Femur (tissue), 1 donor: ENCODE measurements at regions not wholly inside any gene's neighbourhood (a gene's known extent, or its start where the extent isn't known, plus 50 kb on each side); places are given as distances from the start of the nearest gene placed in this dataset.

Source experiments
- DNase-seq: peaks from one replicate; pipeline ENCODE4 v3.0.0-alpha.2; 2017

DNA sequence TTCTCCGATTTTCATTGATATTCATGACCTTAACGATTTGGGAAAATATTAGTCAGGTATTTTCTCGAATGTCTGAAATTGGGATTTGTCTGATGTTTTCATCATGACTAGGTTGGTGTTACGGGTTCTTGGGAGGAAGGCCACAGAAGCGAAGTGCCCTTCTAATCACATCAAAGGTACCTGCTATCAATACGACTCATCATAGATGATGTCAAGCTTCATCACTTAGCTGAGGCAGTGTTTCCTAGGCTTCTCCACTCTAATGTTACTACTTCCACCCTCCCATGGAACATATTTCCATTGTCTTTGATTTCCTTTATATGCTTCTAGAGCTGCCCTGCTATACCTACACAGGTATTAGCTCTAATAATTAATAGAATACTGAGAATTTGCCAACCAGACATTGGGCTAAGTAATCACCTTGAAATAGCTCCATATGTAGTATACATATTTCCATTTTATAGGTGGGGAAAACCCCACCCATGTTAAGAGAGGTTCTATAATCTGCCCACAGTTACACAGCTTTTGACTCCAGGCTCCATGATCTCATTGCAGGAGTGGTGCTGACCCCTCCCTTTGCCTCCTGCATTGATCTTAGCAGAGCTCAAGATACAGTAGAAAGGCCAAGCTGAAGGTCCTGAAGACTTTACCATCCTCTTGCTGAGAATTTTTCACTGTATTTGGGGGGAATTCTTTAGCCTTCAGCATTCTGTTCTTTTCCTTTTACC is 238.6 kb upstream of the ADAMTSL1 start:
- no peak for DNase-seq

DNA sequence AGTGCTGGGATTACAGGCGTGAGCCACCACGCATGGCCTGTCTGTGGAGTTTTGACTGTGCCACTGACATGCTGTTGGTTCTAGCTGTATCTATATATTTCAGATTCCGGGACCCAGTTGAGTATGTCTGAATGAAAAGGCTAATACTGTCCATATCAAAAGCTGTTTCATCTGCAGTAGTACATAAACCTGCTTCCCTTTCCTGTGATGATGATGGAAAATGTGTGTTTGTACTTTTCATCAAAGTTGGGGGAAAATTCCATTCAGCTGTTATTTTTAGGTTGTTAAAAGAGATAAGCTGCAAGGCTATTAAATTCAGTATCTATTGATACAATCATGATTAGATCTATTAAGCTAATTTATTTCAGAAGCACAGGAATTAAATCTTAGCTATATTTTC is 237.6 kb upstream of the ADAMTSL1 start:
- no peak for DNase-seq

DNA sequence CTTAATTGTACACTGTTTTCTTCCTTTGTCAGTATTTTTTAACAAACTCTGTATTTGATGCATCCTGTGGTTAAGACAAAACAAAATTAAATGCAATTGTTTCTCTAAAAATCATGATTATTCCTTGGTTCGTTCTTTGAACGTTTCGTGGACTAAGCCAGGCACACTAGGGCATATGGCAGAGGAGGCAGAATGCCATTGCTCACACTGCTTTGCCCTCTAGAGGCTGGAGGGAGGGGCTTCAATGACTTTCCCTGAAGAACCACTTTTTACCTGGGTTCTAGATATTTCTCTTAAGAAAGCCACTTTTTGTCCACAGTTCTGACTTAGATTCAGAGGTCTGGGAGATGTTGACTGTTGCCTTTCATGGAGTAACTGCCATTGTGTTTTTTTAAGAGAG is 236.2 kb upstream of the ADAMTSL1 start:
- no peak for DNase-seq

DNA sequence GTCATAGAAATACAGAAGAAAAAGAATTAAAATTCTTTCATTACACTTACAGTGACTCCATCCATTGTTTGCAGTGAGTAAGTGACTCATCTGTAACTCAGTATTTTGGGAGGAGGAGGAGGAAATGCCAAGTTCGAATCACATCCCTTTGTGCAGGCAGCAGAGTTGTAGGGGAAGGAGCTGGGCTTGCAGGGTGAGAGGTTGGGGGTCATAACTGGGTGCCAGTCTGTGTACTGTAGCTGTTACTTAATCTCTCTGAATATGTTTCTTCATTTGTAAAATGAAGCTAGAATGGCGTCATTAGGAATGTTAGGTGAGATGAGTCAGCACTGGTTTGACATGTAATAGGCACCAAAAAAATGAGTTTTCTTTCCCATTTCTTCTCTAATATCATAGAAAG is 235.7 kb upstream of the ADAMTSL1 start:
- DNase-seq = no peak

DNA sequence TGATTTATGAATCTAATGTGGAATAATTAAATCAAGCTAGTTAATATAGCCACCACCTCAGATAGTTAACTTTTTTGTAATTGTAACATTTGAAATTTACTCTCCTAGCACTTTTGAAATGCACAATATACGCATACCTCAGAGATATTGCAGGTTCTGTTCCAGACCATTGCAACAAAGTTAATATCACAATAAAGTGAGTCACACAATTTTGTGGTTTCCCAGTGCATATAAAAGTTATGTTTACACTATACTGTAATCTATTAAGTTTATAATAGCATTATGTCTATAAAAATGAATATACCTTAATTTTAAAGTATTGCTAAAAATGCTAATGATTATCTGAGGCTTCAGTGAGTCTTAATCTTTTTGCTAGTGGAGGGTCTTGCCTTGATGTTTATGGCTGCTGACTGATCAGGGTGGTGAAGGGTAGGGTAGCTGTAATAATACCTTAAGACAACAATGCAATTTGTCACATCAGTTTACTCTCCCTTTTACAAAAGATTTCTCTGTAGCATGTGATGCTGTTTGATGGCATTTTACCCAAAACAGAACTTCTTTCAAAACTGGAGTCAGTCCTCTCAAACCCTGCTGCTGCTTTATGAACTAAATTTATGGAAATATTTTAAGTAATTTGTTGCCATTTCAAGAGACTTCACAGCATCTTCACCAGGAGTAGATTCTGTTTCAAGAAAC is 235.1 kb upstream of the ADAMTSL1 start:
- no peak for DNase-seq

DNA sequence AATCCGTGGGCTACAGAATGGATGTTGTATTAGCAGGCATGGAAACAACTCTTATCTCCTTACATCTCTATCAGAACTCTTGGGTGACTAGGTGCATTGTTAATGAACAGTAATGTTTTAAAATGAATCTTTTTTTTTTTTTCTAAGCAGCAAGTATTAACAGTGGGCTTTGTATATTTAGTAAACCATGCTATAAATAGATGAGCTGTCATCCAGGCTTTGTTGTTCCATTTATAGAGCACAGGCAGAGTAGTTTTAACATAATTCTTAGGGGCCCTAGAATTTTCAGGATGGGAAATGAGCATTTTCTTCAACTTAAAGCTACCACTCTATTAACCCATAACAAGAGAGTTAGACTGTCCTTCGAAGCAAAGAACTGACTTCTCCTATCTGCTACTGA is 233.7 kb upstream of the ADAMTSL1 start:
- no peak for DNase-seq

DNA sequence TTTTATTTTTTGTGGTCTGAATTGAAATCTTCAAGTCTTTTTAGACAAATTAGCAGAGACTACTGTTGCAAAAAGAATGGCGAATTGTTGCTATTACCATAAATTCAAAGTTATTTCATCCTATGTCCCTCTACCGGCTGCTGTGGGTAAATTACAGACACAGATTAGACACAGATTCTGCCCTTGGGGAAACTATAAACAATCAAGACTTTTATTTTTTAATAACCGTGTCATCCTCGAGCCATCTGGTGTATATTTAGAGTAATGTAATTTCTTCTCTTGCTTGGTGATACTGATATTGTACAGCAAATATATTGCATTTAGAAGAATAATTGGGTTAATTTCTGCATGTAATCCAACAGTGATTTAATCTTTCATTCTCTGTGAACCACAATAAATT is 228.0 kb upstream of the ADAMTSL1 start:
- DNase-seq = no peak

DNA sequence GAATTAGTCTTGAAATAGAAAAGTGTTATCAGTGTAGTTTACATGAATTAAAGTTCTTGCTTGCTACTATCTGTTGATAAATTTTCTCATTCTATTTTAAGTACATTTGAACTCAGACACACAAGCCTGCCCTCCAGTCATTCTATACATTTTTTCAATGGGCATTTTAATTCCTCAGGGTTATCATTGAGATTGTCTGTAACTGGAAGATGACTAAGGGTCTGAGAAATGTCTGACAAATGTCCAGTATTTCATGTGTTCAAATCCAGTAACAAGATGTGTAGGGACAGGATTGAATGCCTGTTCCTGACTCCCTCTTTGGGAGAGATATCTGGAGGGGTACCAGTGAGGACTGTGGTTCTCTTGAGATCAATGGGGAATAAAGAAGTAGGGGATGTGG is 223.9 kb upstream of the ADAMTSL1 start:
- DNase-seq = no peak

DNA sequence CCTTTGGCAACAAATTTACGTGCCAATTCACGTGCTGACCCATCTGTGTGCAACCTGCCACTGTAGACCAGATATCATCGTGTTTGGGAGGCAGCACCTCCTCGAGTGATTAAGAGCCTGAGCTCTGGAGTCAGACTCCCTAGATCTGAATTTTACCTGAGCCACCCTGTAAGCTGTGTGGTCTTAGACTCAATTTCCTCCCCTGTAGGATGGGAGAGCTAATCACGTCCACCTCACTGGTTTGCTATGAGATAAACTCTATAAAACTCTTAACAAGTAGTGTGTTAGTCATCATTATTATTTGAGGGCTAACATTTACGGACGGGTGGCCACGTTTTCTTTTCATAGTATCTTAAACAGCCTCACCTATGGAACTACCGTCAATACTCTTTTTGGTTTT is 220.0 kb upstream of the ADAMTSL1 start:
- no peak for DNase-seq

DNA sequence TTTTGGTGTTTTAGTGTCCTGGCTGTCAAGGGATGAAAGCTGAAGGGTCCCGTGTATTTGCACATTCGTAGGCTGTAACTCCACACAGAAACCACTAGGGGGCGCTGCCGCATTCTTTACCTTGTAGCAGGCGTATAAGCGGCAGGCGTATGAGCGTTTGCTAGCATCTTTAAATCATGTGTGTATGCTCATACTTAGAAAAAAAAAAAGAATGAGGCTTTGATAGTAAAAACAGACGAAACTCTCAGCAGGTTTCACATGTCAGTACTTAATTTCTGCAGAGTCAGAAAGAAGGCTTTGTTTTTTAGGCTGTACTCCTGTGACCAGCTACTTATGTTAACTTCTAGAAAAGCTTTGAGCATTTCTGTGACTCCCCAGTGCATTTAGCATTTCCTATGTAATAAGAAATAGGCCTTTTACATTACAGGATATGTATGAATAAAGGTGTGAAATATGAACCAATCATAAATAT is 218.8 kb upstream of the ADAMTSL1 start:
- peak; percentile 92 for DNase-seq

DNA sequence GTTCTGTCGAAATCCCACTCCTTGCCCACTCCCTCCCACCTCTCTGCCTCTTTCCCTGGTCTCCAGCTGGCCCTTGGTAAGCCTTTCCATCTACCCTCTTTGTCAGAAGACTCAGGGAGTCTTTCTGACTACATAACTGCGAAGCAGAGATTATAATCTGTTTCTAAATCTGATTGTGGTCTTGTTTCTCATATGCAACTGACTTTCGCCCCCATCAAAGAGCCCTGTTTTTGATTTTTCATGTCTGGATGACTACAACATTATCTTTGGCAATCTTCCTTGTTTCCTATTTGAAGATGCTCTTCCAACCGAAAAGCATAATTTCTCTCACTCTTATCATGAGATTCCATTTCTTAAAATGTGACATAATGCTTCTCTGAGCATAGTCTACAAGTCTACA is 218.2 kb upstream of the ADAMTSL1 start:
- no peak for DNase-seq

DNA sequence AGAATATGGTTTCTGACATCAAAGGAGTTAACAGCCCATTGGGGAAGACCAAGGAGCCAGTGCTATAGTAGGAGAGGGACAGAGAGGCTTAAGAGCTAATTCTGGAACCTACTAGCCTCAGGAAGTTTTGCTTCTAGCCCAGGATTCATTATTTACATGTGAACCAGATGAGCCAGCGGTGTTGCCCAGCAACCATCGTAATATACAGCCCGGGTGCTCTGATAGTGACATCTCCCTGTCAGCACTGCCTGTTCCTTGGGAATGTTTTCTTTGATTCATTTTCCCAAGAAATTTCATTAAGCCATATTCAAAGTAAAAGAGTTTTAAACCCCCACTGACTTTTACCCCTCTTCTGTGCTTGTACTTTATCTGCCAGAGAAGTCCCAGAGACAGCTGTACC is 217.4 kb upstream of the ADAMTSL1 start:
- no peak for DNase-seq

DNA sequence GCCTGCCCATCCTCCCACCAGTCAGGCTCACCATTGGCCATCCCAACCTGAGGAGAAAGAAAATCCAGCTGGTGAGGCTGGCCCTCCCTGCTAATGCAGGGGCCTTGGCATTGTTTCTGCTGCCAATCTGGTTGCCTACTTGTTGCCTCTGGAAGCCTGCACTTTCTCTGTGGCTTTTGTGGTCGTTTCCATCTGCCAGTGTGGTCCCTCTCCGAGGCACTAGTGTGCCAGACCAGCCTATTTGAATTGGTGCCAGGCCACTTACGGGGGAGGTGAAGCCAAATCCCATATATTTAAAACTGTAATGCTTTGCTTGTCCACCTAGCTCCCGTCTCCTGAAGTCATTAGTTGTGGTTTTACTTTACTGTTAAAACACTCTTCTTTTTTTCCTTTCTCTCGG is 213.4 kb upstream of the ADAMTSL1 start:
- peak; percentile 83 for DNase-seq

DNA sequence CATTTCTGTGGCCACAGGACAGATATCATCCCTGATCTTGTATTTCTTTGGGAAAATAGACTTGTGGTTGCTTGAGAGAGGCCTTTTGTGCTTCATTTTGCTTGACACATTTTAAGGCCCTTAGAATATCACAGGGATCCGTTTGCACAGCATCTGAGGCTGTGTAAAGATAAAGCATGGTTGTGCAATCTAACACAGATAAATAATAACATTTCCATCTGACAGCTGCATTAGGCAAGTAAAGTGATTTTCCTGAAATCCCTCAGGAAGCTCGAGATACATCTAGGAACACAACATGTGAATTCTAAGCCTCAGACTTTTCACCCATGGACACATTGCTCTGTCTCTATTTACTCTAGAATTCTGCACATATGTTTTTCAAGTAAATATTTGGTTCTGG is 212.8 kb upstream of the ADAMTSL1 start:
- no peak for DNase-seq

DNA sequence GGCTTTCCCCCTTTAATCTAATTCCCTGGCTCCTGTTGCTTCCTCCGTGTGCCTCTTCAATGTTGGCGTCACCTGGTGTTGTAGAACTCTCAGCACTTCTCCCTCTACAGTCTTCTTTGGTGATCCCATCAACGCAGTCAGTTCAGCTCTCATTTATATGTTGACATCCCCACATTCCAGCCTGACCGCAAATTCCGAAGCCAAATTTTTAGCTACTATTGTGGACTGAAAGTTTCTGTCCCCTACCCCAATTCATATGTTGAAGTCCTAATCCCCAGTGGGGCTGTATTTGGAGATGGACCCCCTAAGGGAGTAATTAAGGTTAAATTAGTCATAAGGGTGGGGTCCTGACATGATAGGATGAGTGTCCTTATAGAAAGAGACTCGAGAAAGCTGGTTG is 210.6 kb upstream of the ADAMTSL1 start:
- no peak for DNase-seq

DNA sequence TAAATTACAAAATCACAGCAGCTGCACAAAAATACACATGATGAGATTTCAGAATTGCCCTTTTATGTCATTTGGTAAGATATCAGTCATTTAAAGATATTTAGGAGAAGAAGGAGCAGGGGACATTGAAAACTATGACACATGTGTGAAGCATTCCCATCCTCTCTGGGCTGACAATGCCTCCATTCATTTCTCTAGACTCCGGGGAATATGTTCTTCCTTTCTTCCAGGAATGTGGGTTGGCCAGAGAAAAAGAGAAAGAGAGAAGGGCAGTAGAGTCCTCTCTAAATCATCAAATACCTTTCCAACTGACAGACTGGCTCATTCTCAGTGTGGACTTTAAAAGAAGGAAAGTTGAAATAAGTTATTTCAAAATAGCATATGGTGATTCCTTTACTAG is 205.6 kb upstream of the ADAMTSL1 start:
- no peak for DNase-seq

DNA sequence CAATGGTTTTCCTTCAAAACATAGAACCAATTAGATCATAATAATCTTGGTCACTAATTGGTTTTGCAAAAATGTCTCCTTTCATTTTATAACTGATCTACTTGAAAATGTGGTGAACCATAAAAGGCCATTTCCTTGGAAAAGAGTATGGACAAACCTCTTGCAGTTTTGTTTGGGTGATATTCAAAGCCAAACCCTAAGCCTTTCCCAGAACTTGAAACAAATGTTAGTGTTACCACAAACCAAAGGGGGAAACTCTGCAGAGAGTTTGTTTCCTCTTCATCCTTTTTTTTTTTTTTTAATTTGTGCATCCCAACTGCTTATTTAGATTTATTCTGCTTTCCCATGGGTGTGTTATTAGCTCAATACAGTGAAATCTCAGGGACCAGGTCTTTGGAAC is 204.4 kb upstream of the ADAMTSL1 start:
- DNase-seq = no peak

DNA sequence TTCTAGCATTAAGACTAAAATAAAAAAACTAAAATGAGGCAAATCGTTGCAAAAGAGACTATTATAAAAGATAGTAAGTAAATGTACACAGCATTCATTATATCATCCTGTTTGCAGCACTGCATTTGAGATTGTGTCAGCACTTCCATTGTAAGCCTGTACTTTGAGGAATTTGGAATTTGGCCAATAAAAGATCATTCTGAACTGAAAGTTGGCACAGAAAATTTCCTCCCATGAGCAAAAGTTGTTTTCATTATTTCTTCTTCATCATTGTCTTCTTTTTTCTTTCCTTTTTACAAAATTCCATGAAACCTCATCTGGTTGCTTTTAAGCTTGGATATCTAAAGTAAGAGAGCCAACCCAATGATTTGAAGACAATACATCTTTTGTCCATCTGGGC is 199.3 kb upstream of the ADAMTSL1 start:
- DNase-seq = no peak

DNA sequence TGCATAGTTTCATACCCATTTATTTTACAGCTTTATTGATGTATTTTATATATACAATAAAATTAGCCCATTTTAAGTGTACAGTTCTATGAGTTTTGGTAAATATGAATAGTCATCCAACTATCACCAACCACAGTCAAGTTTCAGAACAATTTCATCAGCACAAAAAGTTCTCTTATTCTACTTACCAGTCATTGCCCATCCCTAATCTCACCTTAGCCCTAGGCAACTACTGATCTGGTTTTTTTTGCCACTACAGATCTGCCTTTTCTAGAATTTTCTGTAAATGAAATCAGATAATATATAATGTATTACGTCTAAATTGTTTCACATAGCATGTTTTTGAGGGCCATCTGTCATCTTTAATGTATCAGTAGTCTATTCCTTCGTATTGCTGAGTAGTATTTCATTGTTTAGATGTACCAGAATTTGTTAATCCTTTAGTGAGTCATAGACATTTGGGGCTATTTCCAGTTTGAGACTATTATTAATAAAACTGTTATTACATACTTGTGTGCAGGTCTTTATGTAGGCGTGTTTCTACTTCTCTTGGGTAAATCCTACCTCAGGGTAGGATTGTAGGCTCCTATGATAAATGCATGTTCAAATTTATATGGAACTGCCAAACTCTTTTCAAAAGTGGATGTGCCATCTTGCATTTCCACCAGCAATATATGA is 198.5 kb upstream of the ADAMTSL1 start:
- DNase-seq = no peak

DNA sequence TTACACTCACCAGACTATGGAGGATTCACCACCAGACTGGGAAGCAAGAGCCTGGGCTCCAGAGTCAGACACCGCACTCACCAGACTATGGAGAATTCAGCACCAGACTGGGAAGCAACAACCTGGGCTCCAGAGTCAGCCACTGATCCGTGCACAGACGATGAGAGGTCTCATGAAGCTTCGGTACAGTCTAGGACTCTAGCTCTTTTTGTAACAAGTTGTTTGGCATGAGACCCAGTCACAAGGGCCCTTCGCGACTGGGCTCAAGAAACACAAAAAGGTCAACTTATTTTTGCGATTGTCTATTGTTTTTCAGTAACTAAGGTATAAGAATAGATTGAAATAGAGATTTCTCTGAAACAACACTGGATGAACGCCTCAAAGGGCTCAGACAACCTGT is 192.7 kb upstream of the ADAMTSL1 start:
- no peak for DNase-seq

DNA sequence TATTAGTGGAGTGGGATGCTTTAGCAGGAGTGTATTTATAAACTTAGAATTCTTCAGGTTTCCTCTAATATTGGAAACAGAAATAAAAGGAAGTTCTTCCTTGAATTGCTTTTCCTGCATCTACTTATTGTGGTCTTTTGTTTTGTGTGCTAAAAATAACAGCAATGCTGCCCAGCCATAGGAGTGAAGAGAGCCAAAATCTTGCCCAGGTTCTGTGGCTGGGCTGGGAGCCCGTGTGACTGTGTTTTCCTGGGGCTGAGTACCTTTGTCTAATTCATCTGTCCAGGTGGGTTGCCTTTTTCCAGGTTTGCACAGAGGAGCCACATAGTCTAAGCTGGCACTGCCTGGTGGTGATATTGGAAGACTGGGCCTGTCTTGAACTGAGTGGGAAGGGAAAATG is 179.7 kb upstream of the ADAMTSL1 start:
- DNase-seq = no peak

DNA sequence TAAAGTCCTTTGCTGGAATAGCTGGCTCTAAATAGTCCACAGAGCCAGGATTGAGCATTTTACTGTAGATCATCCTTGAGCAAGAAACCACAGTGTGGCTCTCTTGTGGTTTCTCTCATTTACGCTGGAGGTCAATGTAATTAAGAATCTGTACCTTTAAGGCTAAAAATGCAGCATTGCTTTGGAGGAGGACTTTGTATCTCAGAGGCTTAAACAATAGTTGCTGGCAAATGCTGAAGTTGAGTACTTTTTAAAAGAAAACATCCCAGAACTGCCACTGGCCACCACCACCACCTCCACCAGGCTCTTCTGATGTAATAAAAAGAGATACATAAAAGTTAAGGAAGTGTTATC is 177.3 kb upstream of the ADAMTSL1 start:
- DNase-seq = no peak

DNA sequence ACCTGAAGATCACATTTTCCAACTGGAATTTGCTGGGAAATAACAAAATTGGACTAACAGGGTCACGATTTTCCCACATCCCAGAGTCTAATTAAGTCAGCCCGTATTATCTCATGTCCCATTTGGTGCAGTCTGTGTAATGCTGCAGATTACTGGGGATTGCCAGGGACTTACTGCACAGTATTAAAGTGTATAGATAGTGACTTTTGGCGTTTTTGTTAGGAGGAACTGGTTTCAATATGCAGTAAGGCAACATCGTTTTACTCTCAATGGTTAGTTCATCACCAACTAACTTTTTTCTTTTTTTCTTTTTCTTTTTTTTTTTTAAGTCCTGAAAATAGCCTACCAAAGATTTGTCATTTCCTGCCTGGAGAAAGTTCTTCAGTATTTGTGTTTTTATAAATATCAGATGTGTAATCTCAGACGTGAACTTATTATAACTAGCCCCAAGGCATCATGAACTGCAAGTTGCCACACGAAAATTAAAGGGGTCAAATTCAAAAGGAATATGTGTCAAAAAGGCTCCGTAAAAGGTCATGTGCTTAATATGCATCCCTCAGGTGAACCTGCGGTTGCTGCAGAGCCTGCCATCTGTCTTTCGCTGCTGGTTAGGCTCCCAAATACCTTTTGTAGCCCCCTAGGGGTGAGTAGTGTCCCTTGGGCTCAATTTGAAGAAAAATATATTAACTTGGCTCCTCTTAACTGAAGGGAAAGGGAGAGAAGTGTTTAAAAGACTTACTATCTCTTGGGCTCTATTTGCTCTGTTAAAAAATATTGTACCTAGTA is 176.7 kb upstream of the ADAMTSL1 start:
- DNase-seq = no peak

DNA sequence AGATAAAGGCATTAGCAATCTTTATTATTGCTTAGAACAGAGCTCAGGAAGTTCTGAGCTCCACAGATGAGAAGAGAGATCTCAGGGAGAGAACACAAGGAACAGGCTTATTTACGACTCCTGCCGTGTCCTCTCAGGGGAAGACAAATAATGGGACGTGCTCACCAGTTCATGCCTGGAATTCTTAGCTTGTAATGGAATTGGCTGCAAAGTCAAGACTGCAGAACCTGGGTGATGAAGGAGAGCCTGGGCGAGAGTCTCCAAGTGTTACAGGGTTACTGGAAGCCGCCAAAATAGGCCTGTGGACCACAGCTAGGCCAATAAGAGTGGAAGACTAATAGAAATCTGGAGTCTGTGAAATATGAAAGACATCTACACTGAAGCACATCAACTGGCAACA is 174.5 kb upstream of the ADAMTSL1 start:
- no peak for DNase-seq
